Esophagus muscularis mucosa (tissue), 3 donors: ENCODE measurements at regions not wholly inside any gene's neighbourhood (a gene's known extent, or its start where the extent isn't known, plus 50 kb on each side); places are given as distances from the start of the nearest gene placed in this dataset.

Source experiments
- CTCF ChIP-seq, 3 experiments: fragments of 200-600 bp in 2 of 3; fragments of 450-650 bp in 1 of 3; sonication (generic) in 2 of 3; IDR thresholded peaks; one replicate each; pipeline ENCODE4 v1.5.1; 2017 to 2019; ENCODE audit warnings: antibody characterized with exemption in 3 of 3, mild to moderate bottlenecking in 2 of 3, moderate library complexity in 1 of 3
- POLR2A ChIP-seq: fragments of 450-650 bp; IDR thresholded peaks from one replicate; pipeline ENCODE4 v1.6.1; 2017; ENCODE audit warnings: antibody characterized with exemption, moderate library complexity, mild to moderate bottlenecking, low read depth
- POLR2AphosphoS5 ChIP-seq, 2 donors: sonication (generic); formaldehyde crosslinking; IDR thresholded peaks; one replicate each; pipeline ENCODE4 v1.6.1; 2017; ENCODE audit warnings: antibody characterized with exemption in 2 of 2

GRCh38 chrX:43556207-43556606, 99.9 kb upstream of the MAOA start:
- TF ChIP-seq POLR2A (no peak), POLR2AphosphoS5 (IDR thresholded peaks at IDR 0.05) (no peak), CTCF (IDR thresholded peaks at IDR 0.05) (no peak)
